ENCODE measurements at regions not wholly inside any gene's neighbourhood (a gene's known extent, or its start where the extent isn't known, plus 50 kb on each side); places are given as distances from the start of the nearest gene placed in this dataset.

DNA sequence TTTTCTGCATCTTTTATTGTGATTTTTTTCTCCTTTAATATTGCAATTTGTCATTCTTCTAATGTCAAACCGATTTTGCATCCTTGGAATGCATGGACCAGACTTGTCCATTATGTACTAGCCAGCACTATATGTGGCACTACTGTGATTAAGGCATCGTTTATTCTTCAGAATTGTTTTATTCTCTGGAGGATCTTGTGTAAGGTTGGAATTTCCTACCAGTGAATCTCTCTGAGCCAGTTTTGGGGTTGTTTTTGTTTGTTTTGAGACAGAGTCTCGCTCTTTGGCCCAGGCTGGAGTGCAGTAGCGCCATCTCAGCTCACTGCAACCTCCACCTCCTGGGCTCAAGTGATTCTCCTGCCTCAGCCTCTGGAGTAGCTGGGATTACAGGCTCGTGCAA lies 58.5 kb downstream of the IGLL5 start:
- Histone ChIP-seq H3K27ac (ENCODE audit: low read length) (no peak overlapping the region), H3K9me3 (no peaks in the 10 kb centered on the region), H3K36me3 (ENCODE audit: control insufficient read depth in 2 of 2, extremely low read depth in 1 of 2, insufficient read depth in 1 of 2, low read length in 1 of 2) (no peaks in the 10 kb centered on the region), H3K4me1 (ENCODE audit: control insufficient read depth in 1 of 2, extremely low read depth in 1 of 2, insufficient read depth in 2 of 2, low read length in 2 of 2) (peaks cover 0 to 4% of the 10 kb centered on the region in 2 experiments), H3K4me3 (ENCODE audit: control insufficient read depth in 1 of 2, extremely low read depth in 1 of 2, low read length in 1 of 2) (no peak overlapping the region), H3K27me3 (replicated peaks in 1 of 2; ENCODE audit: control insufficient read depth in 2 of 2, extremely low read depth in 1 of 2, insufficient read depth in 2 of 2, low read length in 1 of 2) (peaks cover 0 to 36% of the 10 kb centered on the region in 2 experiments)
- WGBS (ENCODE audit: insufficient coverage), result 70% methylated on average over 2 of the region's 5 CpGs
- ATAC-seq (replicated peaks in 1 of 4) (no peak), DNase-seq (no peak)
- no peaks in the 10 kb centered on the region for H3K9me3 Mint-ChIP-seq
- H3K36me3 Mint-ChIP-seq, result no peaks in the 10 kb centered on the region
- POLR2A ChIA-PET, result no interaction called here
- no peak overlapping the region for H3K4me3 Mint-ChIP-seq
- H3K27me3 Mint-ChIP-seq, result peaks cover 0 to 13% of the 10 kb centered on the region in 2 donors
- H3K27ac Mint-ChIP-seq, result no peak overlapping the region
- H3K4me1 Mint-ChIP-seq, result peaks cover 2 to 6% (median 3%) of the 10 kb centered on the region in 3 donors
- CTCF ChIA-PET, result interaction anchor here in 1 of 2 donors (0.6 kb wide), 1 partner anchor 19 kb away, joined by 3 read pairs; no protein-coding TSS in a partner anchor

DNA sequence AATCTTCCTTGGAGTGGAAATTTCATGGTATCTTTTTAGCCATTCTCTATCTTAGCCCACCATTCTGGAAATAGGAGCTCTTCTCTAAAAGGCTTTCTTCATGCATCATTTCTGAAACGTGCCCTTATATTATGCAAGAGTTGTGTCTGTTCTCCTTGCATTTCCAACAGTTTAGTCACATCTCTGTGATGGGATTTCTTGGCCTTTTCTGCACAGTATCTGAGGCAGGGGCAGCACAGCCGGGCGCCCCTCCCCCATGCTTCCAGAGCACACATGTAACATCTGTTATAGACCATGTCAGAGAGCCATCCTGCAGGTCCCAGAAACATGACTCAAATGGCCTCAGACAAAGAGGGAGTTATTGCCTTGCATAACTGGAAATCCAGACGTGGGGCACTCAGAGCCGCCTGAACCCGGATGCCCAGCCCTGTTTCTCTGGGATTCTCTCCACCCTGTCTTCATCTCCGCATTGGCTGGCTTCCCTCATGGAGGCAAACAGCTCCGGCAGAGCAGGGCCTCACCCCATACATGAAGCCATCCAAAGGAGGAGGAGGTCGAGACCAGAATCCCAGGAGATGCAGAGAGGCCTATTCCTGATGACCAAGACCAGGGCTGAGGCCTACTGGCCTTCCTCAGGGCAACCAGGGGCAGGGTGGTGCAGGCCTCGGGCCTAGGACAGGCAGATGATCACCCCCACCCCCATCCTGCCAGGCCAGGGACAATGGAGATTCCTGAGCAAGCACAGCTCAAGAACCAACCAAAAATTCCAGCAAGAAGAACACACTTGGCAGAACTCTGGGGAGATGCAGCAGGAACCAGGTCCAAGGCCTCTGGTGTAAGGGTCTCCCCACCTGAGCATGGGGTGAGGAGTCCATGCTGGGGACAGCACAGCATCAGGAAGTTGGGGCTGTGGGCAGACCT lies 61.3 kb downstream of the IGLL5 start:
- no peaks in the 10 kb centered on the region for H3K9me3 ChIP-seq
- H3K9me3 Mint-ChIP-seq, result no peaks in the 10 kb centered on the region

GRCh38 chr22:22949953-22950352 lies 62.3 kb downstream of the IGLL5 start:
- H3K4me3 Mint-ChIP-seq, result no peak overlapping the region
- H3K4me1 Mint-ChIP-seq, result peaks cover 5 to 7% (median 7%) of the 10 kb centered on the region in 3 donors
- ChIA-PET CTCF (no interaction called here), POLR2A (interaction anchor here in 1 of 2 donors (0.6 to 0.7 kb wide), 3 partner anchors 16 to 45 kb away, joined by 3 to 6 read pairs (median 5); no protein-coding TSS in a partner anchor)
- H3K36me3 Mint-ChIP-seq, result no peaks in the 10 kb centered on the region
- H3K36me3 ChIP-seq (ENCODE audit: control insufficient read depth in 2 of 2, extremely low read depth in 1 of 2, insufficient read depth in 1 of 2, low read length in 1 of 2), result no peaks in the 10 kb centered on the region
- H3K27me3 Mint-ChIP-seq, result peaks cover 26 to 36% of the 10 kb centered on the region in 2 donors
- no peak overlapping the region for H3K4me3 ChIP-seq (ENCODE audit: control insufficient read depth in 1 of 2, extremely low read depth in 1 of 2, low read length in 1 of 2)
- H3K9me3 Mint-ChIP-seq, result no peaks in the 10 kb centered on the region
- H3K27me3 ChIP-seq (replicated peaks in 1 of 2; ENCODE audit: control insufficient read depth in 2 of 2, extremely low read depth in 1 of 2, insufficient read depth in 2 of 2, low read length in 1 of 2), result peaks cover 0 to 35% of the 10 kb centered on the region in 2 experiments
- no CpG with 5 or more reads among the region's 1 CpG for WGBS (ENCODE audit: insufficient coverage)
- no peak overlapping the region for H3K27ac Mint-ChIP-seq
- ATAC-seq (replicated peaks in 1 of 4) (no peak), DNase-seq (no peak)
- H3K9me3 ChIP-seq, result no peaks in the 10 kb centered on the region
- H3K27ac ChIP-seq (ENCODE audit: low read length), result no peak overlapping the region
- peaks cover 0 to 5% of the 10 kb centered on the region in 2 experiments for H3K4me1 ChIP-seq (ENCODE audit: control insufficient read depth in 1 of 2, extremely low read depth in 1 of 2, insufficient read depth in 2 of 2, low read length in 2 of 2)

More for the DNA sequence above, 61.3 kb downstream of the IGLL5 start:
- Mint-ChIP-seq H3K4me1 (peaks cover 0 to 2% (median 0%) of the 10 kb centered on the region in 3 donors), H3K4me3 (no peak overlapping the region), H3K27ac (no peak overlapping the region), H3K36me3 (no peaks in the 10 kb centered on the region), H3K27me3 (peaks cover 20 to 31% of the 10 kb centered on the region in 2 donors)
- no peak for DNase-seq
- 92% methylated on average over 9 of the region's 10 CpGs for WGBS (ENCODE audit: insufficient coverage)
- Histone ChIP-seq H3K4me1 (ENCODE audit: control insufficient read depth in 1 of 2, extremely low read depth in 1 of 2, insufficient read depth in 2 of 2, low read length in 2 of 2) (no peaks in the 10 kb centered on the region), H3K4me3 (ENCODE audit: control insufficient read depth in 1 of 2, extremely low read depth in 1 of 2, low read length in 1 of 2) (no peak overlapping the region), H3K36me3 (ENCODE audit: control insufficient read depth in 2 of 2, extremely low read depth in 1 of 2, insufficient read depth in 1 of 2, low read length in 1 of 2) (no peaks in the 10 kb centered on the region), H3K27ac (ENCODE audit: low read length) (no peak overlapping the region), H3K27me3 (replicated peaks in 1 of 2; ENCODE audit: control insufficient read depth in 2 of 2, extremely low read depth in 1 of 2, insufficient read depth in 2 of 2, low read length in 1 of 2) (peaks cover 0 to 39% of the 10 kb centered on the region in 2 experiments)
- no peak for ATAC-seq (replicated peaks in 1 of 4)
- POLR2A ChIA-PET, result no interaction called here
- CTCF ChIA-PET, result interaction anchor here in 1 of 2 donors (0.6 to 0.7 kb wide), 2 partner anchors 169 to 206 kb away, joined by 3 to 5 read pairs; no protein-coding TSS in a partner anchor

DNA sequence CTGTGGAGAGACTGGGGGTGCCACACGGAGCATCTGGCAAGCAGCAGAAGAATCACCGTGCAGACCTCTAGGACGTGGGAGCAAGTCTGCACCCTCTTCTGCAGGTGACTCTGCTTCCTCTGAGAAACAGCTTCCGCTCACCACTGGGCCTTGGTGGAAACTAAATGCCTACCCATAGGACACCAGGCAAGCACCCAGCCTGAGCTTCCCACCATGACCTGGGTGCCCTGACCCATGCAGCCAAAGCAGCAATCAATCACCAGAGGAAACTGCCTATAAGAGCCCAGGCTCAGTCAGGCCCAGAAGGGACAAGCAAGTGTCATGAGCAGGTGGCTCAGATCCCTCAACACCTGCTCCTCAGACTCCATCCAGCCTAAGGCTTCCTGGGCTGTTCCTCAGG lies 63.4 kb downstream of the IGLL5 start:
- Histone ChIP-seq H3K36me3 (ENCODE audit: control insufficient read depth in 2 of 2, extremely low read depth in 1 of 2, insufficient read depth in 1 of 2, low read length in 1 of 2) (no peaks in the 10 kb centered on the region), H3K4me1 (ENCODE audit: control insufficient read depth in 1 of 2, extremely low read depth in 1 of 2, insufficient read depth in 2 of 2, low read length in 2 of 2) (peaks cover 0 to 5% of the 10 kb centered on the region in 2 experiments), H3K9me3 (no peaks in the 10 kb centered on the region), H3K27me3 (replicated peaks in 1 of 2; ENCODE audit: control insufficient read depth in 2 of 2, extremely low read depth in 1 of 2, insufficient read depth in 2 of 2, low read length in 1 of 2) (peaks cover 0 to 38% of the 10 kb centered on the region in 2 experiments), H3K27ac (ENCODE audit: low read length) (no peak overlapping the region), H3K4me3 (ENCODE audit: control insufficient read depth in 1 of 2, extremely low read depth in 1 of 2, low read length in 1 of 2) (no peak overlapping the region)
- H3K4me3 Mint-ChIP-seq, result no peak overlapping the region
- DNase-seq (no peak), ATAC-seq (replicated peaks in 1 of 4) (no peak)
- peaks cover 32 to 44% of the 10 kb centered on the region in 2 donors for H3K27me3 Mint-ChIP-seq
- no peaks in the 10 kb centered on the region for H3K36me3 Mint-ChIP-seq
- H3K4me1 Mint-ChIP-seq, result peaks cover 5 to 7% (median 7%) of the 10 kb centered on the region in 3 donors
- POLR2A ChIA-PET, result no interaction called here
- no peaks in the 10 kb centered on the region for H3K9me3 Mint-ChIP-seq
- CTCF ChIA-PET, result no interaction called here
- 93% methylated on average over 4 of the region's 4 CpGs for WGBS (ENCODE audit: insufficient coverage)
- H3K27ac Mint-ChIP-seq, result no peak overlapping the region

GRCh38 chr22:22952531-22953280 lies 65.1 kb downstream of the IGLL5 start:
- 62% methylated on average over 3 of the region's 6 CpGs for WGBS (ENCODE audit: insufficient coverage)
- Mint-ChIP-seq H3K36me3 (no peaks in the 10 kb centered on the region), H3K27ac (no peak overlapping the region), H3K4me1 (peaks cover 5 to 7% (median 7%) of the 10 kb centered on the region in 3 donors), H3K9me3 (no peaks in the 10 kb centered on the region), H3K27me3 (peaks cover 32 to 49% of the 10 kb centered on the region in 2 donors), H3K4me3 (no peak overlapping the region)
- ATAC-seq (replicated peaks in 1 of 4) (no peak), DNase-seq (no peak)
- Histone ChIP-seq H3K4me3 (ENCODE audit: control insufficient read depth in 1 of 2, extremely low read depth in 1 of 2, low read length in 1 of 2) (no peak overlapping the region), H3K36me3 (ENCODE audit: control insufficient read depth in 2 of 2, extremely low read depth in 1 of 2, insufficient read depth in 1 of 2, low read length in 1 of 2) (no peaks in the 10 kb centered on the region), H3K4me1 (ENCODE audit: control insufficient read depth in 1 of 2, extremely low read depth in 1 of 2, insufficient read depth in 2 of 2, low read length in 2 of 2) (peaks cover 0 to 5% of the 10 kb centered on the region in 2 experiments), H3K9me3 (no peaks in the 10 kb centered on the region), H3K27me3 (replicated peaks in 1 of 2; ENCODE audit: control insufficient read depth in 2 of 2, extremely low read depth in 1 of 2, insufficient read depth in 2 of 2, low read length in 1 of 2) (peaks cover 0 to 39% of the 10 kb centered on the region in 2 experiments), H3K27ac (ENCODE audit: low read length) (no peak overlapping the region)
- ChIA-PET POLR2A (no interaction called here), CTCF (interaction anchor here in 1 of 2 donors (0.7 kb wide), 1 partner anchor 237 kb away, joined by 5 read pairs; no protein-coding TSS in a partner anchor)

GRCh38 chr22:22953791-22954190 lies 66.2 kb downstream of the IGLL5 start:
- no peaks in the 10 kb centered on the region for H3K9me3 ChIP-seq
- H3K27ac ChIP-seq (ENCODE audit: low read length), result no peak overlapping the region
- no peak for ATAC-seq (replicated peaks in 1 of 4)
- Mint-ChIP-seq H3K4me1 (peaks cover 5 to 7% (median 7%) of the 10 kb centered on the region in 3 donors), H3K9me3 (no peaks in the 10 kb centered on the region), H3K4me3 (no peak overlapping the region), H3K27ac (no peak overlapping the region), H3K27me3 (peaks cover 37 to 49% of the 10 kb centered on the region in 2 donors), H3K36me3 (no peaks in the 10 kb centered on the region)
- WGBS (ENCODE audit: insufficient coverage), result 50% methylated on average over 2 of the region's 5 CpGs
- CTCF ChIA-PET, result interaction anchor here in 1 of 2 donors (0.6 kb wide), 1 partner anchor 191 kb away, joined by 3 read pairs; no protein-coding TSS in a partner anchor
- H3K4me3 ChIP-seq (ENCODE audit: control insufficient read depth in 1 of 2, extremely low read depth in 1 of 2, low read length in 1 of 2), result no peak overlapping the region
- H3K27me3 ChIP-seq (replicated peaks in 1 of 2; ENCODE audit: control insufficient read depth in 2 of 2, extremely low read depth in 1 of 2, insufficient read depth in 2 of 2, low read length in 1 of 2), result peaks cover 0 to 38% of the 10 kb centered on the region in 2 experiments
- peaks cover 0 to 5% of the 10 kb centered on the region in 2 experiments for H3K4me1 ChIP-seq (ENCODE audit: control insufficient read depth in 1 of 2, extremely low read depth in 1 of 2, insufficient read depth in 2 of 2, low read length in 2 of 2)
- DNase-seq, result no peak
- no peaks in the 10 kb centered on the region for H3K36me3 ChIP-seq (ENCODE audit: control insufficient read depth in 2 of 2, extremely low read depth in 1 of 2, insufficient read depth in 1 of 2, low read length in 1 of 2)
- POLR2A ChIA-PET, result no interaction called here

Data from T-cell (primary cell).